ENCODE measurements at regions not wholly inside any gene's neighbourhood (a gene's known extent, or its start where the extent isn't known, plus 50 kb on each side); places are given as distances from the start of the nearest gene placed in this dataset.

DNA sequence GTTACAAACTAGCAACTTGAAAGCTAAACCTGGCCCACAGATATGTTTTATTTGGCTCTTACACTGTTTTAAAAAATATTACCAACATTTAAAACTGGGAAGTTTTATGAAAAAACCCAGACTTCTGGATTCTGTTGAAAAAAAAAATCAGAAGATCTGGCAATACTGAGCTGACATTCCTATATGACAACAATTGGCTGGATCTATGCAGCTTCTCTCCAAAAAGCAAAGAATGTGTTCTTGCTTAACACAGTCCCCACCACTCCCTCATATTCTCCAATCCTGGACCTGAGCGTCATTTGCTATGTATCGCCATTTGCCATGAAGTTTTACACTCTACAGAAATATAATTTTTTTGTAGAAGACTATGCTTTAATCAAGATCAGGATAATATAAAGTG, 859.6 kb downstream of the LTN1 start:
- TF ChIP-seq, protein P1, sequence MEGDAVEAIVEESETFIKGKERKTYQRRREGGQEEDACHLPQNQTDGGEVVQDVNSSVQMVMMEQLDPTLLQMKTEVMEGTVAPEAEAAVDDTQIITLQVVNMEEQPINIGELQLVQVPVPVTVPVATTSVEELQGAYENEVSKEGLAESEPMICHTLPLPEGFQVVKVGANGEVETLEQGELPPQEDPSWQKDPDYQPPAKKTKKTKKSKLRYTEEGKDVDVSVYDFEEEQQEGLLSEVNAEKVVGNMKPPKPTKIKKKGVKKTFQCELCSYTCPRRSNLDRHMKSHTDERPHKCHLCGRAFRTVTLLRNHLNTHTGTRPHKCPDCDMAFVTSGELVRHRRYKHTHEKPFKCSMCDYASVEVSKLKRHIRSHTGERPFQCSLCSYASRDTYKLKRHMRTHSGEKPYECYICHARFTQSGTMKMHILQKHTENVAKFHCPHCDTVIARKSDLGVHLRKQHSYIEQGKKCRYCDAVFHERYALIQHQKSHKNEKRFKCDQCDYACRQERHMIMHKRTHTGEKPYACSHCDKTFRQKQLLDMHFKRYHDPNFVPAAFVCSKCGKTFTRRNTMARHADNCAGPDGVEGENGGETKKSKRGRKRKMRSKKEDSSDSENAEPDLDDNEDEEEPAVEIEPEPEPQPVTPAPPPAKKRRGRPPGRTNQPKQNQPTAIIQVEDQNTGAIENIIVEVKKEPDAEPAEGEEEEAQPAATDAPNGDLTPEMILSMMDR (IDR thresholded peaks at IDR 0.05): no peak
- TF ChIP-seq POLR2A (IDR thresholded peaks at IDR 0.05): no peak
